ENCODE measurements at regions not wholly inside any gene's neighbourhood (a gene's known extent, or its start where the extent isn't known, plus 50 kb on each side); places are given as distances from the start of the nearest gene placed in this dataset.
"Not testable (repeated sequence)": the region's sequence is repeated elsewhere in the genome, so short reads cannot be mapped to it uniquely, and the experiment has no call there.

DNA sequence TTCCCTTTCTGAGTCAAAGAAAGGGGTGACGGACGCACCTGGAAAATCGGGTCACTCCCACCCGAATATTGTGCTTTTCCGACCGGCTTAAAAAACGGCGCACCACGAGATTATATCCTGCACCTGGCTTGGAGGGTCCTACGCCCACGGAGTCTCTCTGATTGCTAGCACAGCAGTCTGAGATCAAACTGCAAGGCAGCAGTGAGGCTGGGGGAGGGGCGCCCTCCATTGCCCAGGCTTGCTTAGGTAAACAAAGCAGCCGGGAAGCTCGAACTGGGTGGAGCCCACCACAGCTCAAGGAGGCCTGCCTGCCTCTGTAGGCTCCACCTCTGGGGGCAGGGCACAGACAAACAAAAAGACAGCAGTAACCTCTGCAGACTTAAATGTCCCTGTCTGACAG lies 83.5 kb downstream of the CYP26B1 start:
- TF ChIP-seq GABPA (IDR thresholded peaks at IDR 0.05; ENCODE audit: low read depth); POLR2AphosphoS5 (IDR thresholded peaks at IDR 0.05; ENCODE audit: low read depth, low read length); MXI1 (IDR thresholded peaks at IDR 0.05; ENCODE audit: low read depth, low read length); TEAD4 (IDR thresholded peaks at IDR 0.05; ENCODE audit: borderline replicate concordance, insufficient read depth); RXRA (IDR thresholded peaks at IDR 0.05; ENCODE audit: borderline replicate concordance, low read depth); CTCF (IDR thresholded peaks at IDR 0.05); TCF12 (IDR thresholded peaks at IDR 0.05); TAF1 (IDR thresholded peaks at IDR 0.05; ENCODE audit: borderline replicate concordance, low read depth, low read length); CHD2 (IDR thresholded peaks at IDR 0.05; ENCODE audit: low read length, partially characterized antibody); ELF1 (IDR thresholded peaks at IDR 0.05): not testable (repeated sequence)
- TF ChIP-seq, protein P1, sequence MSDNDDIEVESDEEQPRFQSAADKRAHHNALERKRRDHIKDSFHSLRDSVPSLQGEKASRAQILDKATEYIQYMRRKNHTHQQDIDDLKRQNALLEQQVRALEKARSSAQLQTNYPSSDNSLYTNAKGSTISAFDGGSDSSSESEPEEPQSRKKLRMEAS (IDR thresholded peaks at IDR 0.05; ENCODE audit: low read depth) = not testable (repeated sequence)

All from SK-N-SH (cell line).